ENCODE measurements at regions not wholly inside any gene's neighbourhood (a gene's known extent, or its start where the extent isn't known, plus 50 kb on each side); places are given as distances from the start of the nearest gene placed in this dataset.

GRCh38 chr6:15739867-15740266 is 77.0 kb upstream of the DTNBP1 start:
- no peak overlapping the region for H3K4me3 Mint-ChIP-seq
- no peak overlapping the region for H3K14ac ChIP-seq (ENCODE audit: insufficient read depth, low read length)
- H4K91ac ChIP-seq (ENCODE audit: insufficient read length, low read depth, low read length), result no peak overlapping the region
- no peak overlapping the region for H4K8ac ChIP-seq (replicated peaks; ENCODE audit: insufficient read length, low read depth, low read length)
- H3K27ac Mint-ChIP-seq, result peak overlapping the region in 2 of 3 experiments; percentile 17 to 90; a peak in 5 of 7 replicates
- no peak overlapping the region for H3K4me2 ChIP-seq (ENCODE audit: insufficient read depth, insufficient read length, low read length)
- H4K20me1 ChIP-seq (ENCODE audit: control insufficient read depth, insufficient read depth, insufficient read length), result no peaks in the 10 kb centered on the region
- no peaks in the 10 kb centered on the region for H3K79me1 ChIP-seq (ENCODE audit: insufficient read depth, low read depth, low read length, poor library complexity, severe bottlenecking)
- H4K5ac ChIP-seq (ENCODE audit: insufficient read length, low read depth, low read length), result no peak overlapping the region
- no peak overlapping the region for H2BK20ac ChIP-seq (ENCODE audit: low read depth, low read length, poor library complexity, severe bottlenecking)
- WGBS (ENCODE audit: extremely low coverage, insufficient read length, low lambda C conversion rate), result no CpG with 5 or more reads among the region's 3 CpGs
- H3K79me2 ChIP-seq (ENCODE audit: insufficient read depth, low read length), result no peaks in the 10 kb centered on the region
- no peak overlapping the region for H2AK5ac ChIP-seq (ENCODE audit: insufficient read length, low read length)
- TF ChIP-seq CTCF (conservative IDR thresholded peaks at IDR 0.05), result 0 out of 3 replicates have a peak, but pooled peaks have one; percentile 24
- no peaks in the 10 kb centered on the region for H3K9me3 ChIP-seq (ENCODE audit: control insufficient read depth, low read depth, low read length)
- no peak overlapping the region for H3K9ac ChIP-seq (ENCODE audit: extremely low read depth, insufficient read length, low read length)
- no peak overlapping the region for H2BK12ac ChIP-seq (ENCODE audit: insufficient read length, low read depth, low read length)
- H3K9me3 Mint-ChIP-seq, result peaks cover 11 to 26% of the 10 kb centered on the region in 2 experiments
- H3K4me1 ChIP-seq (ENCODE audit: insufficient read depth, low read length), result no peaks in the 10 kb centered on the region; the same call in 1 of the 2 replicates
- no peak overlapping the region for H2BK5ac ChIP-seq (ENCODE audit: insufficient read length, low read length)
- no peak overlapping the region for H3K4ac ChIP-seq (ENCODE audit: low read depth, low read length)
- no peak overlapping the region for H3K23ac ChIP-seq (ENCODE audit: insufficient read length, low read depth, low read length)
- DNase-seq, result no peak
- no peak overlapping the region for H3K27ac ChIP-seq (ENCODE audit: insufficient read length, low read depth, low read length)
- peaks cover 0 to 24% (median 19%) of the 10 kb centered on the region in 3 experiments; a peak in 5 of 7 replicates for H3K36me3 Mint-ChIP-seq (ENCODE audit: insufficient read depth in 1 of 3, low read depth in 3 of 3)
- no peak overlapping the region for H2AFZ ChIP-seq (ENCODE audit: low read length)
- no peak overlapping the region for H3K18ac ChIP-seq (ENCODE audit: insufficient read length, low read depth, low read length)
- H3K56ac ChIP-seq (ENCODE audit: insufficient read length, low read depth, low read length), result no peak overlapping the region
- no peaks in the 10 kb centered on the region for H3K27me3 Mint-ChIP-seq (ENCODE audit: low read depth)
- no peak overlapping the region for H2BK120ac ChIP-seq (ENCODE audit: low read depth, low read length, poor library complexity, severe bottlenecking)
- H3K23me2 ChIP-seq (ENCODE audit: insufficient read length, low read depth, low read length, poor library complexity, severe bottlenecking), result no peaks in the 10 kb centered on the region
- H3T11ph ChIP-seq (ENCODE audit: low read length), result no peak overlapping the region
- H2BK15ac ChIP-seq (ENCODE audit: low read depth, low read length), result no peak overlapping the region
- no peaks in the 10 kb centered on the region for H3K27me3 ChIP-seq (ENCODE audit: insufficient read depth, low read length)
- H3K4me1 Mint-ChIP-seq, result peaks cover 18 to 20% of the 10 kb centered on the region in 2 experiments
